ENCODE measurements at regions not wholly inside any gene's neighbourhood (a gene's known extent, or its start where the extent isn't known, plus 50 kb on each side); places are given as distances from the start of the nearest gene placed in this dataset.
"Not testable (repeated sequence)": the region's sequence is repeated elsewhere in the genome, so short reads cannot be mapped to it uniquely, and the experiment has no call there.

GRCh38 chr16:72729552-72729951, 318.4 kb downstream of the ZFHX3 start:
- H3K9me3 ChIP-seq; H3K27me3 ChIP-seq; H3K4me1 ChIP-seq; H3K36me3 ChIP-seq; H3K27ac ChIP-seq; intact Hi-C loops (cut with DNase I); H3K4me3 ChIP-seq; DNase-seq (ENCODE audit: extremely low spot score in 2 of 2): not testable (repeated sequence)

- TF ChIP-seq POLR2AphosphoS5 (IDR thresholded peaks at IDR 0.05; ENCODE audit: insufficient read depth in 1 of 2, low read depth in 1 of 2) (no peak), CTCF (IDR thresholded peaks at IDR 0.05) (no peak), POLR2A (IDR thresholded peaks at IDR 0.05) (no peak)
- intact Hi-C loops (cut with DNase I), result no loop called here
- H3K27me3 ChIP-seq, result no peaks in the 10 kb centered on the region
Observed at GRCh38 chr16:72728516-72728915, 319.4 kb downstream of the ZFHX3 start.

GRCh38 chr16:72727565-72727964, 320.4 kb downstream of the ZFHX3 start:
- H3K4me3 ChIP-seq, result no peak overlapping the region
- no peaks in the 10 kb centered on the region for H3K27me3 ChIP-seq
- H3K27ac ChIP-seq, result no peak overlapping the region
- no peak for DNase-seq (ENCODE audit: extremely low spot score in 2 of 2)
- no peaks in the 10 kb centered on the region for H3K4me1 ChIP-seq
- H3K36me3 ChIP-seq, result no peaks in the 10 kb centered on the region
- TF ChIP-seq CTCF (IDR thresholded peaks at IDR 0.05) (no peak), POLR2A (IDR thresholded peaks at IDR 0.05) (no peak), POLR2AphosphoS5 (IDR thresholded peaks at IDR 0.05; ENCODE audit: insufficient read depth in 1 of 2, low read depth in 1 of 2) (no peak)
- H3K9me3 ChIP-seq, result no peaks in the 10 kb centered on the region
- intact Hi-C loops (cut with DNase I), result no loop called here

More at GRCh38 chr16:72728516-72728915, 319.4 kb downstream of the ZFHX3 start:
- no peak for DNase-seq (ENCODE audit: extremely low spot score in 2 of 2)
- Histone ChIP-seq H3K9me3 (no peaks in the 10 kb centered on the region), H3K36me3 (no peaks in the 10 kb centered on the region), H3K4me1 (no peaks in the 10 kb centered on the region), H3K4me3 (no peak overlapping the region), H3K27ac (no peak overlapping the region)

GRCh38 chr16:72725643-72726042, 322.3 kb downstream of the ZFHX3 start:
- intact Hi-C loops (cut with DNase I), result no loop called here
- Histone ChIP-seq H3K27me3 (no peaks in the 10 kb centered on the region), H3K27ac (no peak overlapping the region), H3K36me3 (no peaks in the 10 kb centered on the region), H3K4me1 (no peaks in the 10 kb centered on the region), H3K9me3 (no peaks in the 10 kb centered on the region), H3K4me3 (no peak overlapping the region)
- DNase-seq (ENCODE audit: extremely low spot score in 2 of 2), result no peak
- no peak for TF ChIP-seq POLR2A (IDR thresholded peaks at IDR 0.05)
- no peak for TF ChIP-seq POLR2AphosphoS5 (IDR thresholded peaks at IDR 0.05; ENCODE audit: insufficient read depth in 1 of 2, low read depth in 1 of 2)
- TF ChIP-seq CTCF (IDR thresholded peaks at IDR 0.05), result no peak

GRCh38 chr16:72723781-72724180, 324.1 kb downstream of the ZFHX3 start:
- intact Hi-C loops (cut with DNase I), result no loop called here
- Histone ChIP-seq H3K9me3 (no peaks in the 10 kb centered on the region), H3K4me1 (no peaks in the 10 kb centered on the region), H3K36me3 (no peaks in the 10 kb centered on the region), H3K27me3 (no peaks in the 10 kb centered on the region), H3K27ac (no peak overlapping the region), H3K4me3 (no peak overlapping the region)
- TF ChIP-seq CTCF (IDR thresholded peaks at IDR 0.05) (no peak), POLR2AphosphoS5 (IDR thresholded peaks at IDR 0.05; ENCODE audit: insufficient read depth in 1 of 2, low read depth in 1 of 2) (no peak), POLR2A (IDR thresholded peaks at IDR 0.05) (no peak)
- no peak for DNase-seq (ENCODE audit: extremely low spot score in 2 of 2)

GRCh38 chr16:72722552-72722951, 325.4 kb downstream of the ZFHX3 start:
- intact Hi-C loops (cut with DNase I), result no loop called here

More at GRCh38 chr16:72722552-72722951, 325.4 kb downstream of the ZFHX3 start:
- Histone ChIP-seq H3K27me3 (no peaks in the 10 kb centered on the region), H3K4me1 (no peaks in the 10 kb centered on the region), H3K36me3 (no peaks in the 10 kb centered on the region), H3K27ac (no peak overlapping the region), H3K4me3 (no peak overlapping the region), H3K9me3 (no peaks in the 10 kb centered on the region)
- no peak for DNase-seq (ENCODE audit: extremely low spot score in 2 of 2)
- TF ChIP-seq POLR2A (IDR thresholded peaks at IDR 0.05) (no peak), CTCF (IDR thresholded peaks at IDR 0.05) (no peak), POLR2AphosphoS5 (IDR thresholded peaks at IDR 0.05; ENCODE audit: insufficient read depth in 1 of 2, low read depth in 1 of 2) (no peak)

Data from vagina (tissue), 2 donors.